ENCODE measurements at regions not wholly inside any gene's neighbourhood (a gene's known extent, or its start where the extent isn't known, plus 50 kb on each side); places are given as distances from the start of the nearest gene placed in this dataset.
"Not testable (repeated sequence)": the region's sequence is repeated elsewhere in the genome, so short reads cannot be mapped to it uniquely, and the experiment has no call there.

DNA sequence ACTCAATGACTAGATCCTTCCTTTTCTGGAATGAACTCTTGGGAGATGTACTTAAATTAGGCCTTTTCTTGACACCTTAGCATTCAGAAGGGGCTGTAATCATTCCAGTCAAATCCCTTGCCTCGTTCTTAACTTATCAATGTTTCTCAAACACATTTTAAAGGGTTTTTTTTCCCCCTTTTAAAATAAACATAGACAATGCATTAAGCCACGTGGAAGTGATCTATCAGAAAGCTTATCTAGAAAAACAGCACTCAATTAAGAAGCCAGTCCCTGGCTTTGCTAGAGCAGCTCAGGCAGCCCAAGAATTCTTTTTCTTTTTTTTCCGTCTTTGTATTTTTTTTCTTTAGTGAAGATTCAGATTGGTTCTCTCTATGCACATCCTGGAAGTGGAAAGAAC is 118.2 kb downstream of the PCDH7 start:
- DNase-seq, result no peak

DNA sequence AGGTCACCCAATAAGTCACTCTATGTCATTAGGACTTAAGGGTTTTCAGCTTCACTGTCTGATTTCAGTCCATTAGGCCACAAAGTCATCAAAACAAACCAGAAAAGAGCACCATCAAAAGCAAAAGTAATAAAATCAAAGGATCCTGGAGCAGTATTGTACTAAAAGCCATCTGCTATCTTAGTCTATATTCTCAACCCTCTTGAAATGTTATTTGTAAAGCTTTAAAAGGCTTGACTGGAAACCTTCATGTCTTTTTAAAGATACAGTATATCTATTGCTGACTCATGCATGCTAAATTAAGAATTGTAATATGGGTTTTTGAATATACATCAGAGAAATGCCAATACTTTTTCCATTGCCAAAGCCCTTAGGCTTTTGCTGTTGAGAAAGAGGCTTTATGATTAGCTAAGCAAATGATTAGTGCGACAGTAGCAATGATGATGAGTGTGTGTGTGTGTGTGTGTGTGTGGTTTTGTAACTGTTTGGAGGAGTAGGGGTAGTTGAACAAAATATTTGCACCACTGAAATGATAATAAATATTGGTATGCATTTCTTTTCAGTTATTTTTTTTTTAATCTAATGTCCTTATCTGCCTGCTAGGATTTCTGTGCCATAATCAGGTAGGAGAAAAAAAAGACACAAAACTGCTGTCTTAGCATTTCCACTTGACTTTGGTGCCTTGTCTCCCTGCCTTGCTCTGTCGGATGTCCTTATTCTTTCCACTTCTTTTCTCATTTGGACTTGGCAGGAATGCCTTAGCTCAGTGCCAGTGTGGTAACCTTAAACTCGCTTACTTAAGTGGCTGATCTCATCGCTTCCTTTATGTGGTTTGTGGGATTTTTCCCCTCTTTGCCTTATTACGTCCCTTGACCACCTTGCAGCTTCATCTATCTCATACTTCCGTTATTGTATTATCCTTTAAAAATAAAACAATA is 119.7 kb downstream of the PCDH7 start:
- no peak for DNase-seq

GRCh38 chr4:30840571-30840970 is 120.4 kb downstream of the PCDH7 start:
- DNase-seq, result no peak

GRCh38 chr4:30842142-30842541 is 122.0 kb downstream of the PCDH7 start:
- DNase-seq, result no peak

DNA sequence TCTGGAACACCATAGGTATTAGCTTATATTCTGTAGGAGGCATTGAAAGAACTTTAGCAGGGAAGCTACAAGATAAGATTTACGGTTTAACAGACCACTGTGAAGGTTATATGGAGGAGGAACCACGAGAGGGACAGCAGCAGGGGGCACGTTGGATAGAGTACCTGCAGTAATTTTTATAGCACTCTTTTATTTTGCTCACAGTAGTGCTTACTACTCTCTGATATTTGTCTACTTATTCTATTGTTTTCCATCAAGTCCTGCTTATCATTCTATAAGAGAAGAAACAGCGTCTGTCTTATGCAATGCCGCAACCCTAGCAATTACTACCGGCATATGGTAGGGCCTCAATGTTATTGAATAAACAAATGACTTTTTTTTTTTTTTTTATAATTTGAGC is 122.5 kb downstream of the PCDH7 start:
- DNase-seq, result no peak

DNA sequence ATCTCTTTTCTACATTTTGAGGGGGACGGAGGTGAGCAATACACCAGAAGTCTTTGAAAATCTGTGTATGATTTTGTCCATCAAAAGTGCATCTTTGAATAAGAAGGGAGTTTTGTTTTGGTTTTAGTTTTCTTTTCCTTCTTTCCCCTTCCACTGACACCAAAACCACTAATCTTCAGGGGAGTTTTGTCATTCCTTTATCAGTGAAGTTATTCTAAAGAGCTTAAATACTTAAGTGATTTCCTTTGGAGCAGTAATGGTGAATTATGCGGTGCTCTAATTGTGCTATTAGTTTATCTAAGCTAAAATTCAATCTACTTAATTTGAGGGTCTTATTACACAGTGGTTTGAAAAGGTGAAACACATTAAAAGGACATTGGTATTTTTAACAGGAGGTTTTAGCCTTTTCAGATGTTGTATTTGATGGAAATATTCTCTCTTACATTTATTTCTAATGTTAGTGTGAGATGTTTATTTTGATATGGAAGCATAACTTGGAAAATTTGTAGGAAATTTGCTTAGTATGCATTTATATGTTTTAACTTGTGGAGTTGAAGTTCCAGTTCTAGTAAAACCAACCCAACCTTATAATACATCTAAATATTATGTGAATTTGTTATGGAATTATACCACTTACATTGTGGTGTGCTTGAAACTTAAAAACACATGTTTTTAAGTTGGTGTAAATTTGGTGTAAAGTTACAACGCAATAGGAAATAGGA is 124.9 kb downstream of the PCDH7 start:
- DNase-seq, result no peak

DNA sequence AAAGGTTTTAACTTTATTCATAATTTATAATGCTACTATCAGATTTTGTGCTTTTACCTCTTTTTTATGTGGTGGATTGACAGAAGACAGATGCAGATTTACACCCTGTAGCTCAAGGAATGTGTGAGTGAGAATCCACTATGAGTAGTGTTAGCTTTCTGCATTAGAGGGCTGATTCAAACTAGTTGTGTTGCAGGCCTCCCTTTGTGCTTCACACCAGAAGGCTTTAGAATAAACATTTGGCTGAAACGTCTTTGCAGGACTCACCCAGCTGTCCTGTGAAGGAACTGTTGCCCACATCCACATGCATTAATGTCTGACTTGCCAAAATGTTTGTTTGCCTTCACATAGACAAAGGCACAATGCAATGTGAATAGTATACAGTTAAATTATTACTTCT is 127.0 kb downstream of the PCDH7 start:
- DNase-seq, result no peak

GRCh38 chr4:30847958-30848357 is 127.8 kb downstream of the PCDH7 start:
- no peak for DNase-seq

DNA sequence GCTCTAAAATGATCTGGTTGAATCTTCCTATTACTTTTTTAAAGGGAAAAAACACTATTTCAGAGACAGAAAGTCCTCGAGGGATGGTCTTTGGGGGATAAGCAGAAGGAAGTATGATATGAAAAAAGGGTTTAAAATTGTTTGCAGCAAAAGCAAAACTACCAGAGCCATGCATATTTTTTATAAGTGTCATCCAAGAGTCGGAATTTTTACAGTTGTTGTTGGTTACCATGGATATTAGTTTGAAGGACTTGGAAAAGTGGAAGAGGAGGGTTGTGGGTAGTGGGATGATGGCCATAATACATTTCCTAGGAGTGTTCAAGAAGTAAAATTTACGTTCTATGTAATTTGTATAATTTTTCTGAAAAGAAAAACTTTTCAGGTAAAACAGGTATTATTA is 134.4 kb downstream of the PCDH7 start:
- no peak for DNase-seq

- no peak for DNase-seq
These were observed 135.1 kb downstream of the PCDH7 start for GRCh38 chr4:30855232-30855631.

DNA sequence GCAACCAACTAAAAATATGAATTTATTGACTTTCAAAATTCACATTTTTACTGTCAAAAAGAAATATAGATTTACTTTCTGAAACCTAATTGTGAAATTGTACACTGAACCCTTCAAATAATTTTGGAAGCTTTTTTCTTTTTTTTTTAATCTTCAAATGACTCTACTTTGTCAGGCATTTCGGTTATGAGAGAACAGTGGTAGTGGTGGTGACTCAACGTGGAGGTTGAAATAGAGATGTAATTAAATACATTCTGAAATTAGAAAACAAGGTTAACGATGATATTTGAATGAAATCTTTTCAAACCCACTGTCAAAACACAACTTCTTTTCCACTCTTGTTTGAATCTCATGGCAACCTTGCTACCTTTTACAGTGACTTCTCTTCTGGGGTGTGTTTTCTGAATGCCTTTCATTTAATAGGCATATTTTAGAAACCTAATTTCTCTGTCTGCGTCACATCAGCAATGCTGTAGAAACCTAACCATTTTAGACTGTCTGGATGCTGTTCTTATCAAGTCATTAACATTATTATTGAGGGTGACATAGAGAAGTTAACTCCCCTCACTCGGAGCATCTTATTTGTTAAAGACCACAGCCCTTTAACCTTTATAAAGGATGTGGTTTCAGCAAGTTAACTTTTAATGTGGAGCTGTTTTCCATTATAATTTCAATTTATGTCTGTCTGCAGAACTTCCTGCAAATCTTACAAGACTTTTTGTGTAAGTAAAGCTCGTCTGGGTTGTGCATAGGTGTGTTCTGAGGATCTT is 136.8 kb downstream of the PCDH7 start:
- no peak for DNase-seq

DNA sequence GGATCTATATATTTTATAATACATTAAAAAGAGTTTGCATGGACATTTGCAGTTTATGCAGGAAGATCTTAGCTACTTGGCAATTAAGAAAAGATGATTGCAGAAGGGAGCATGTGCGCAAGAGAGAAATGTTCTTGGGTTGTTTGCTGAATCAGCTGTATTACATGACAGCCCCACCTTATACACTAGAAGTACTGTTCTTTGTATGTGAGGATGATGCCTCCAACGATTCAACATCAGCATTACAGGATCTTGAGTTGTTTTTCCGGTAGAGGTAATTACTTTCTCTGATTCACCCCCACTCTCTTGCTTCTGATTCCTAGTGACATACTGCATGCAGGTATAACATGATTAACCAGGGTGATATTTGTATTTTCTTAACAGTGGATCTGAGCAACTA is 140.8 kb downstream of the PCDH7 start:
- no peak for DNase-seq

DNA sequence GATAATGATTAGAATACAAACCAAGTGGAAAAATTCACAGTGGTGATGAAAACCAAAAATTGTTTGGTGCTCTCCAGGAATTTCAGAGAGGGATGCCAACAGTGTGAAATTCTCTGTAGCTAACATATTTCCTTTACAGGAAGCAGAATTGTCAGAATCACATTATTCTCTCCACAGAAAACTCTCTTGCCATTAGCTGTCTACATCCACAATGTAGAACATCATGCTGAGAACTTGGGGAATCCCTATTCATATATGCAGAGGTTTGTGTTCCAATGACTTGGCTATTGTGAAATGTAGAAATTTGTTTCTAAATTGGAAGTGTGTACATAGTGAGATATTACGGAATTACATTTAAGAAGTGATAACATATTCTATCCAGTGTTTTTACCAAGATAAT is 142.0 kb downstream of the PCDH7 start:
- no peak for DNase-seq

GRCh38 chr4:30863021-30863420 is 142.9 kb downstream of the PCDH7 start:
- DNase-seq, result no peak

- no peak for DNase-seq
These were observed 145.5 kb downstream of the PCDH7 start for GRCh38 chr4:30865691-30866090.

DNA sequence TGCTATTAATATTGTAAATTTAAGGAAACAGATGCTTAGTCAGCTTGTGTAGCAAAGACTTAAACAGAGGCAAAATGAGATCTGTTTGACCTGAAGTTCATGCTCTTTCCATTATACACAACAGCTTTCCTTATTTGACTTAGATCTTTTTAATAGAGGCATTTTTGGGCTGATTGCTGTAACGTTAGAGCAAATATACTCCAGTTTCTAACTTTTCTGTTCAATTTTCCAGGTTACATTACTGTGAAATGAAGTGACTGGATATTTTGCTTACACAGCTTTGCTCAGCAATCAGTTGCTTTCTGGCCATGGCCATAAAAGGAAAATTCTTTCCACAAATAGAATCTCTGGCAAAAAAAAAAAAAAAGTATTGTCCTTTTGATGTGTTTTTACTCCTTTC is 146.2 kb downstream of the PCDH7 start:
- no peak for DNase-seq

DNA sequence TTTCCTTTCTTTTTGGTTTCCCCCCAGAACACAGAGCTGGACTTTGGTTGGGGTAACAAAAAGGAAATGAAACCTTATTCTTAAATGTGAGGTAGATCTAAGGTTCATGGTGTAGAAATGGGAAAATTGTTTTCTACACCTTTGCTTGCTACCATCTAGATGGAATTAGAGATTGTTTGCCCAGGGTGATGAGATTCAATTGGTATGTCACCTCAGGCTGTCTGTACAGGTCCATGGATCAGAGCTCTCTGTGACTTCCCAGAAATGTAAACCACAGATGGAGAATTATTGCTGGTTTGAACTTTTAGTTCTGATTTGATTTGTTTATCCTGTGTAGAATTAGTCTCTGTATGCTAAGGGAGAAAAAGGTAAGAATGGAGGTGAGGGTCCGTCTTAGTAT is 146.7 kb downstream of the PCDH7 start:
- DNase-seq, result no peak

GRCh38 chr4:30867427-30867826 is 147.3 kb downstream of the PCDH7 start:
- DNase-seq, result no peak

- DNase-seq, result no peak
These were observed 148.1 kb downstream of the PCDH7 start for GRCh38 chr4:30868111-30868895.

- not testable (repeated sequence) for DNase-seq
These were observed 149.2 kb downstream of the PCDH7 start for GRCh38 chr4:30869387-30869786.

GRCh38 chr4:30870513-30870912 is 150.3 kb downstream of the PCDH7 start:
- DNase-seq, result no peak

DNA sequence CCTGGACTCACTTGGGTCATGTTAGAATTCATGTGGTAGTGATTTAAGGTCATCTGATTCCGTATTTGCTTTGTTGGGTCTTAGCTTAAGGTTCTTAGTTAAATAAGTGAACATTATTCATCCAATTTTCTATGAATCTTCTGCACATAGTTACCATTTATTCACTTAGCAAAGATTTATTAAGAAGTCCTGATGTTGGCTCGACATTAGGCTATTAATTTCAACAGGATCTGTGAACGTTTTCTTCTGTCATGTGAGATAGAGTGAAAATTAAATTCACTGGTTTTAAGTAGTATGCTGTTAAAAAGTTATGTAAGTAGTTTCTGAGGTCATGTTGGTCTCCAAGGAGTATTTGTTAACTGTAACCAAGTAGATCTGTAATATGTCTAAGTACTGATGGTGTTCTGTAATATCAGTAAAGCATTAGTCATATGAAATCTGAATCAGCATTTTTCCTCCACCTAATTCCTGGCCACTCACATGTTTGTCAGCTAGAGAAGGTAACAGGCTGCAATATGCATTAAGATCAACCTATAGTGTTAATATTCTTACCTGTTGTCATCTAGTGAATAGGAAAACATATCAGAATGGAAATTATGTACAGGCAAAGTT is 155.6 kb downstream of the PCDH7 start:
- DNase-seq, result no peak

All from NCI-H187 treated with DMSO at 0.1 percent for 48 hours (cell line).